ENCODE measurements at regions not wholly inside any gene's neighbourhood (a gene's known extent, or its start where the extent isn't known, plus 50 kb on each side); places are given as distances from the start of the nearest gene placed in this dataset.
A peak's percentile ranks its signal among the peaks of the same experiment; 100 is the strongest.

- TF ChIP-seq E2F8 (IDR thresholded peaks at IDR 0.05; ENCODE audit: low read depth, partially characterized antibody) (no peak), ZNF165 (CRISPR knock-in tag; IDR thresholded peaks at IDR 0.05; ENCODE audit: borderline replicate concordance) (0 out of 2 replicates have a peak, but pooled peaks have one; percentile 49), CHD4 (IDR thresholded peaks at IDR 0.05; ENCODE audit: insufficient read depth, insufficient replicate concordance, low read depth, low read length, poor library complexity, severe bottlenecking) (no peak), ZNF717 (CRISPR knock-in tag; IDR thresholded peaks at IDR 0.05) (no peak), TEAD1 (CRISPR knock-in tag; IDR thresholded peaks at IDR 0.05) (peak in 1 of 2 experiments; percentile 4; a peak in 1 of 4 replicates), NR2C2 (CRISPR knock-in tag; IDR thresholded peaks at IDR 0.05) (no peak), NR2C2 (tag; IDR thresholded peaks at IDR 0.05) (peak; percentile 92), ATF1 (CRISPR knock-in tag; IDR thresholded peaks at IDR 0.05) (no peak), ATF1 (tag; IDR thresholded peaks at IDR 0.05) (peak; percentile 84), ID3 (CRISPR knock-in tag; IDR thresholded peaks at IDR 0.05) (no peak), ID3 (tag; IDR thresholded peaks at IDR 0.05) (peak; percentile 95), FUS (optimal IDR thresholded peaks at IDR 0.05; ENCODE audit: low read depth, low read length) (no peak), CUX1 (CRISPR knock-in tag; IDR thresholded peaks at IDR 0.05) (no peak), ZBTB8A (IDR thresholded peaks at IDR 0.05; ENCODE audit: partially characterized antibody) (no peak), MAFG (tag; conservative IDR thresholded peaks at IDR 0.05) (peak; percentile 51)
These were observed 331.5 kb upstream of the CNTNAP2 start (continued) for GRCh38 chr7:145784809-145785780.

Data from K562 (cell line).